Bronchial epithelial cell (primary cell): ENCODE measurements at regions not wholly inside any gene's neighbourhood (a gene's known extent, or its start where the extent isn't known, plus 50 kb on each side); places are given as distances from the start of the nearest gene placed in this dataset.

Experiments
- DNase-seq: peaks from one replicate; pipeline ENCODE4 v3.0.0-alpha.2; 2010; ENCODE audit warnings: low read depth
- FAIRE-seq: peaks from 2 replicates; lab custom pipeline; 2011; peaks lifted over from hg19 to GRCh38; lab: Jason Lieb, UNC
- H3K27me3 ChIP-seq: 2 replicates; pipeline ENCODE4 v1.5.1; 2011; ENCODE audit warnings: low read length; ENCODE audit not compliant: control insufficient read depth, insufficient read depth
- H3K36me3 ChIP-seq: 2 replicates; pipeline ENCODE4 v1.5.1; 2011; ENCODE audit warnings: low read length; ENCODE audit not compliant: control insufficient read depth, insufficient read depth
- H3K4me3 ChIP-seq: 2 replicates; pipeline ENCODE4 v1.5.1; 2011; ENCODE audit warnings: mild to moderate bottlenecking, low read depth, low read length, control low read depth
- CTCF ChIP-seq: IDR thresholded peaks from 2 replicates; pipeline ENCODE4 v1.5.1; 2011; ENCODE audit warnings: mild to moderate bottlenecking, moderate library complexity, low read length, control low read depth, inconsistent platforms; ENCODE audit not compliant: insufficient read depth, severe bottlenecking

GRCh38 chr11:70586261-70587074 is 188.1 kb downstream of the CTTN start:
- Histone ChIP-seq H3K36me3 (no peaks in the 10 kb centered on the region), H3K4me3 (no peak overlapping the region), H3K27me3 (no peaks in the 10 kb centered on the region)
- DNase-seq (no peak), FAIRE-seq (no peak)
- no peak for TF ChIP-seq CTCF

DNA sequence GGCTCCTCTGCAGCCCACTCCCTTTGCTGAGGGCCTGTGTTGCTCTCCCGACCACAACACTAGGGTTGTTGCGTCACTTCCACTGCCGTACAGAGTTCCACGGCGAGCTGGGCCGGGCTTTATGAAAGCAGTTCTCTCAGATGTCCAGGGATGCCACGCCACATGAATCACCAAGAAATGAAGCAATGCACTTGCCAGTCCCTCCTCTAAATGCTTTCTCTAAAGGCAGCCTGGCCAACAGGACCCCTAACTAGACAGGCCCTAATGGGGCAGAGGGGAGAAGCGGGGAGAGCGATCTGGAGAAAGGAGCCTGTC is 188.7 kb downstream of the CTTN start:
- H3K27me3 ChIP-seq: no peaks in the 10 kb centered on the region
- no peaks in the 10 kb centered on the region for H3K36me3 ChIP-seq
- no peak overlapping the region for H3K4me3 ChIP-seq
- peak; percentile 1 for DNase-seq
- no peak for FAIRE-seq
- no peak for TF ChIP-seq CTCF

GRCh38 chr11:70590356-70590991 is 192.1 kb downstream of the CTTN start:
- TF ChIP-seq CTCF: no peak
- FAIRE-seq (peak; percentile 55), DNase-seq (no peak)
- Histone ChIP-seq H3K4me3 (no peak overlapping the region), H3K36me3 (no peaks in the 10 kb centered on the region), H3K27me3 (no peaks in the 10 kb centered on the region)

DNA sequence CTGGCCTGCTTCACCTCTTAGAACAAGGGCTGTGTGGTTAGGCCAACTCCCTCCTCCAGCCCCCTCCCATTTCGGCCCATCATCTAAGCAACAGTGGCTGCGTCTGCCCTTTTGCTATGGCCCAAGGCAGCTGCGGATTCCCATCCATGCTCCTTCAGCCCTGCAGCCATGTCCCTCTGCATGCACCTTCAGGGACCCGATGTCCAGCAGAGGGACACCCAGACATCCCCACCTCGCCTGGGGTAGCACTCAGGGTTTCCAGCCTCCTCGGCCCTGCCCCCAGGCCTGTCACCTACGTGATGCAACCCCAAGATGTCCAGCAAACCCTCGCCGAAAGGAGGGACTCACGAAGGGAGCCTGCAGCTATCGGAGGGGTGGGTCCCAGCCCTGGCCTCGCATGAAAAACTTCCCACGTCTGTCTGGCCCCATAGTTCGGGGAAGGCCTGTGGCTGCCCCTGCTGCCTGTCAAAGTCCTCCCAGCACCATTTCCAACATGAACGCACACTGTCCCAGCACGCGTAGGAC is 194.4 kb downstream of the CTTN start:
- FAIRE-seq (no peak), DNase-seq (no peak)
- Histone ChIP-seq H3K27me3 (no peaks in the 10 kb centered on the region), H3K36me3 (no peaks in the 10 kb centered on the region), H3K4me3 (no peak overlapping the region)
- no peak for TF ChIP-seq CTCF

- Histone ChIP-seq H3K36me3 (no peaks in the 10 kb centered on the region), H3K27me3 (no peaks in the 10 kb centered on the region), H3K4me3 (no peak overlapping the region)
- DNase-seq: no peak
- no peak for FAIRE-seq
- no peak for TF ChIP-seq CTCF
Observed at GRCh38 chr11:70593446-70593983, 195.2 kb downstream of the CTTN start.
